GM19455 (cell line): ENCODE measurements at regions not wholly inside any gene's neighbourhood (a gene's known extent, or its start where the extent isn't known, plus 50 kb on each side); places are given as distances from the start of the nearest gene placed in this dataset.

Experiments used
- ATAC-seq: cut with Tn5 transposase; IDR thresholded peaks from one replicate; pipeline ENCODE4 v1.9.1; 2021; ENCODE audit not compliant: unreplicated experiment

- no peak for ATAC-seq
Measured at GRCh38 chr3:24740326-24740725, 245.7 kb upstream of the THRB start.

- ATAC-seq, result no peak
Measured at GRCh38 chr3:24741506-24741905, 246.9 kb upstream of the THRB start.

- no peak for ATAC-seq
Measured at GRCh38 chr3:24748520-24748919, 253.9 kb upstream of the THRB start.

- ATAC-seq, result no peak
Measured at GRCh38 chr3:24751020-24751419, 256.4 kb upstream of the THRB start.

- ATAC-seq, result no peak
Measured at GRCh38 chr3:24756101-24756888, 261.6 kb upstream of the THRB start.

GRCh38 chr3:24763393-24763792, 268.7 kb upstream of the THRB start:
- no peak for ATAC-seq

- ATAC-seq, result no peak
Measured at GRCh38 chr3:24764236-24764915, 269.7 kb upstream of the THRB start.

GRCh38 chr3:24765399-24765798, 270.7 kb upstream of the THRB start:
- no peak for ATAC-seq

GRCh38 chr3:24769918-24770317, 275.3 kb upstream of the THRB start:
- ATAC-seq, result no peak

- no peak for ATAC-seq
Measured at GRCh38 chr3:24773798-24774197, 279.1 kb upstream of the THRB start.

GRCh38 chr3:24780991-24781390, 286.3 kb upstream of the THRB start:
- no peak for ATAC-seq

- no peak for ATAC-seq
Measured at GRCh38 chr3:24781454-24781853, 286.8 kb upstream of the THRB start.

GRCh38 chr3:24793896-24794295, 299.2 kb upstream of the THRB start:
- no peak for ATAC-seq

GRCh38 chr3:24802614-24803013, 308.0 kb upstream of the THRB start:
- peak; percentile 75 for ATAC-seq

GRCh38 chr3:24804095-24804494, 309.4 kb upstream of the THRB start:
- ATAC-seq, result no peak

- no peak for ATAC-seq
Measured at GRCh38 chr3:24810881-24811280, 316.2 kb upstream of the THRB start.

GRCh38 chr3:24812116-24812515, 317.5 kb upstream of the THRB start:
- no peak for ATAC-seq

- no peak for ATAC-seq
Measured at GRCh38 chr3:24818055-24818454, 323.4 kb upstream of the THRB start.

GRCh38 chr3:24828011-24828410, 333.4 kb upstream of the THRB start:
- no peak for ATAC-seq

GRCh38 chr3:24828551-24828950, 333.9 kb upstream of the THRB start:
- no peak for ATAC-seq

- no peak for ATAC-seq
Measured at GRCh38 chr3:24829011-24829581, 334.4 kb upstream of the THRB start.

GRCh38 chr3:24829629-24830229, 335.1 kb upstream of the THRB start:
- no peak for ATAC-seq
